ENCODE measurements at regions not wholly inside any gene's neighbourhood (a gene's known extent, or its start where the extent isn't known, plus 50 kb on each side); places are given as distances from the start of the nearest gene placed in this dataset.
"Not testable (repeated sequence)": the region's sequence is repeated elsewhere in the genome, so short reads cannot be mapped to it uniquely, and the experiment has no call there.

GRCh38 chr20:29313481-29313880 lies 1944.0 kb upstream of the DEFB115 start:
- TF ChIP-seq CTCF (IDR thresholded peaks at IDR 0.05; ENCODE audit: low read depth, low read length) = no peak
- no peak overlapping the region for H3K4me3 ChIP-seq (ENCODE audit: low read depth, low read length)

GRCh38 chr20:29314294-29314693 lies 1943.2 kb upstream of the DEFB115 start:
- TF ChIP-seq CTCF (IDR thresholded peaks at IDR 0.05; ENCODE audit: low read depth, low read length) = no peak
- H3K4me3 ChIP-seq (ENCODE audit: low read depth, low read length) = no peak overlapping the region

- no peak for TF ChIP-seq CTCF (IDR thresholded peaks at IDR 0.05; ENCODE audit: low read depth, low read length)
- H3K4me3 ChIP-seq (ENCODE audit: low read depth, low read length) = no peak overlapping the region
Measured at GRCh38 chr20:29318871-29319461, 1938.5 kb upstream of the DEFB115 start.

GRCh38 chr20:29319725-29320124 lies 1937.7 kb upstream of the DEFB115 start:
- H3K4me3 ChIP-seq (ENCODE audit: low read depth, low read length) = no peak overlapping the region
- no peak for TF ChIP-seq CTCF (IDR thresholded peaks at IDR 0.05; ENCODE audit: low read depth, low read length)

GRCh38 chr20:29320216-29320949 lies 1937.1 kb upstream of the DEFB115 start:
- H3K4me3 ChIP-seq (ENCODE audit: low read depth, low read length) = not testable (repeated sequence)

GRCh38 chr20:29323631-29324515 lies 1933.6 kb upstream of the DEFB115 start:
- not testable (repeated sequence) for H3K4me3 ChIP-seq (ENCODE audit: low read depth, low read length)

GRCh38 chr20:29324516-29325303 lies 1932.8 kb upstream of the DEFB115 start:
- not testable (repeated sequence) for H3K4me3 ChIP-seq (ENCODE audit: low read depth, low read length)

GRCh38 chr20:29325304-29325640 lies 1932.2 kb upstream of the DEFB115 start:
- no peak overlapping the region for H3K4me3 ChIP-seq (ENCODE audit: low read depth, low read length)
- no peak for TF ChIP-seq CTCF (IDR thresholded peaks at IDR 0.05; ENCODE audit: low read depth, low read length)

- H3K4me3 ChIP-seq (ENCODE audit: low read depth, low read length) = not testable (repeated sequence)
Measured at GRCh38 chr20:29325781-29326180, 1931.7 kb upstream of the DEFB115 start.
